Activated naive CD8-positive, alpha-beta T cell treated with anti-CD3 and anti-CD28 coated beads, Interleukin-2, amount 10 ng/mL, durations not matched to agents 7 days and 5 days (primary cell): ENCODE measurements at regions not wholly inside any gene's neighbourhood (a gene's known extent, or its start where the extent isn't known, plus 50 kb on each side); places are given as distances from the start of the nearest gene placed in this dataset.
"Not testable (repeated sequence)": the region's sequence is repeated elsewhere in the genome, so short reads cannot be mapped to it uniquely, and the experiment has no call there.

Experiments used
- ATAC-seq: fragments of 150-1000 bp; cut with Tn5 transposase; one replicate; pipeline ENCODE4 v1.10.0; 2021; ENCODE audit warnings: low read depth, moderate library complexity
- POLR2A ChIA-PET: fragments of 350-600 bp; sonication (Branson Sonifier 250); formaldehyde crosslinking; loops from one replicate; lab custom pipeline; 2021; ENCODE audit warnings: antibody characterized with exemption; lab: Charles Lee
- DNase-seq: peaks from one replicate; pipeline ENCODE4 v3.0.0; 2021
- H3K27ac Mint-ChIP-seq: one replicate; pipeline ENCODE4 v1.8.0; 2022; ENCODE audit warnings: mild to moderate bottlenecking, mixed read lengths
- H3K27me3 Mint-ChIP-seq: one replicate; pipeline ENCODE4 v1.8.0; 2022; ENCODE audit warnings: mild to moderate bottlenecking, moderate library complexity, mixed read lengths
- H3K36me3 Mint-ChIP-seq: one replicate; pipeline ENCODE4 v1.8.0; 2021; ENCODE audit warnings: mild to moderate bottlenecking, mixed read lengths
- H3K4me1 Mint-ChIP-seq: one replicate; pipeline ENCODE4 v1.8.0; 2021; ENCODE audit warnings: mixed read lengths
- H3K4me3 Mint-ChIP-seq: one replicate; pipeline ENCODE4 v1.8.0; 2022; ENCODE audit warnings: mild to moderate bottlenecking, moderate library complexity, mixed read lengths
- H3K9me3 Mint-ChIP-seq: one replicate; pipeline ENCODE4 v1.8.0; 2021; ENCODE audit warnings: mixed read lengths

- ATAC-seq, result no peak
- Mint-ChIP-seq H3K27me3 (no peaks in the 10 kb centered on the region), H3K4me3 (no peak overlapping the region), H3K36me3 (no peaks in the 10 kb centered on the region), H3K27ac (no peak overlapping the region), H3K4me1 (no peaks in the 10 kb centered on the region), H3K9me3 (peaks cover 5% of the 10 kb centered on the region)
- POLR2A ChIA-PET, result no interaction called here
- no peak for DNase-seq
Observed at GRCh38 chr7:81053623-81054022, 134.8 kb upstream of the SEMA3C start.

GRCh38 chr7:81051811-81052413 is 133.1 kb upstream of the SEMA3C start:
- no peak for ATAC-seq
- Mint-ChIP-seq H3K4me1 (no peaks in the 10 kb centered on the region), H3K36me3 (no peaks in the 10 kb centered on the region), H3K9me3 (peaks cover 5% of the 10 kb centered on the region), H3K4me3 (no peak overlapping the region), H3K27ac (no peak overlapping the region), H3K27me3 (no peaks in the 10 kb centered on the region)
- no peak for DNase-seq
- POLR2A ChIA-PET, result no interaction called here

- POLR2A ChIA-PET, result no interaction called here
- no peak for ATAC-seq
- no peaks in the 10 kb centered on the region for H3K36me3 Mint-ChIP-seq
- no peak for DNase-seq
- no peak overlapping the region for H3K4me3 Mint-ChIP-seq
- H3K9me3 Mint-ChIP-seq, result peaks cover 11% of the 10 kb centered on the region
- H3K4me1 Mint-ChIP-seq, result no peaks in the 10 kb centered on the region
- no peak overlapping the region for H3K27ac Mint-ChIP-seq
- no peaks in the 10 kb centered on the region for H3K27me3 Mint-ChIP-seq
Observed at GRCh38 chr7:81045491-81046030, 126.7 kb upstream of the SEMA3C start.

- H3K4me1 Mint-ChIP-seq, DNase-seq: not testable (repeated sequence)
Observed at GRCh38 chr7:81042646-81043045, 123.8 kb upstream of the SEMA3C start.

GRCh38 chr7:81040496-81040895 is 121.6 kb upstream of the SEMA3C start:
- POLR2A ChIA-PET, result no interaction called here
- ATAC-seq (no peak), DNase-seq (no peak)
- Mint-ChIP-seq H3K27me3 (no peaks in the 10 kb centered on the region), H3K4me1 (no peaks in the 10 kb centered on the region), H3K36me3 (no peaks in the 10 kb centered on the region), H3K9me3 (peaks cover 6% of the 10 kb centered on the region), H3K4me3 (no peak overlapping the region), H3K27ac (no peak overlapping the region)

More at GRCh38 chr7:81042646-81043045, 123.8 kb upstream of the SEMA3C start:
- H3K36me3 Mint-ChIP-seq, POLR2A ChIA-PET, H3K27me3 Mint-ChIP-seq, H3K27ac Mint-ChIP-seq, ATAC-seq, H3K4me3 Mint-ChIP-seq: not testable (repeated sequence)
- H3K9me3 Mint-ChIP-seq, result peaks cover 11% of the 10 kb centered on the region

GRCh38 chr7:81036871-81037270 is 118.0 kb upstream of the SEMA3C start:
- ATAC-seq (no peak), DNase-seq (no peak)
- no peaks in the 10 kb centered on the region for H3K27me3 Mint-ChIP-seq
- H3K4me3 Mint-ChIP-seq, result no peak overlapping the region
- H3K9me3 Mint-ChIP-seq, result peaks cover 3% of the 10 kb centered on the region
- no peaks in the 10 kb centered on the region for H3K36me3 Mint-ChIP-seq
- no peaks in the 10 kb centered on the region for H3K4me1 Mint-ChIP-seq
- POLR2A ChIA-PET, result no interaction called here
- no peak overlapping the region for H3K27ac Mint-ChIP-seq

- no peak for DNase-seq
- Mint-ChIP-seq H3K9me3 (no peaks in the 10 kb centered on the region), H3K4me1 (no peaks in the 10 kb centered on the region), H3K27ac (no peak overlapping the region), H3K36me3 (no peaks in the 10 kb centered on the region), H3K27me3 (no peaks in the 10 kb centered on the region), H3K4me3 (no peak overlapping the region)
- POLR2A ChIA-PET, result no interaction called here
- ATAC-seq, result no peak
Observed at GRCh38 chr7:81036057-81036456, 117.2 kb upstream of the SEMA3C start.

- Mint-ChIP-seq H3K27ac (no peak overlapping the region), H3K9me3 (no peaks in the 10 kb centered on the region), H3K4me3 (no peak overlapping the region), H3K36me3 (no peaks in the 10 kb centered on the region), H3K4me1 (no peaks in the 10 kb centered on the region), H3K27me3 (no peaks in the 10 kb centered on the region)
- ATAC-seq, result no peak
- DNase-seq, result no peak
- POLR2A ChIA-PET, result no interaction called here
Observed at GRCh38 chr7:81031996-81032395, 113.1 kb upstream of the SEMA3C start.

- Mint-ChIP-seq H3K36me3 (no peaks in the 10 kb centered on the region), H3K4me1 (no peaks in the 10 kb centered on the region), H3K27ac (no peak overlapping the region), H3K27me3 (no peaks in the 10 kb centered on the region), H3K4me3 (no peak overlapping the region), H3K9me3 (no peaks in the 10 kb centered on the region)
- DNase-seq (no peak), ATAC-seq (no peak)
- POLR2A ChIA-PET, result no interaction called here
Observed at GRCh38 chr7:81031243-81031642, 112.4 kb upstream of the SEMA3C start.

GRCh38 chr7:81030472-81030871 is 111.6 kb upstream of the SEMA3C start:
- no peaks in the 10 kb centered on the region for H3K9me3 Mint-ChIP-seq
- ATAC-seq, result no peak
- no peak overlapping the region for H3K27ac Mint-ChIP-seq
- H3K4me3 Mint-ChIP-seq, result no peak overlapping the region
- H3K4me1 Mint-ChIP-seq, result no peaks in the 10 kb centered on the region
- no peaks in the 10 kb centered on the region for H3K27me3 Mint-ChIP-seq
- POLR2A ChIA-PET, result no interaction called here
- no peak for DNase-seq
- no peaks in the 10 kb centered on the region for H3K36me3 Mint-ChIP-seq

GRCh38 chr7:81029511-81029910 is 110.7 kb upstream of the SEMA3C start:
- H3K9me3 Mint-ChIP-seq, result no peaks in the 10 kb centered on the region
- H3K27me3 Mint-ChIP-seq, result no peaks in the 10 kb centered on the region
- H3K27ac Mint-ChIP-seq, result no peak overlapping the region
- H3K36me3 Mint-ChIP-seq, result no peaks in the 10 kb centered on the region
- H3K4me3 Mint-ChIP-seq, result no peak overlapping the region
- POLR2A ChIA-PET, result no interaction called here
- DNase-seq (no peak), ATAC-seq (no peak)
- H3K4me1 Mint-ChIP-seq, result no peaks in the 10 kb centered on the region

- Mint-ChIP-seq H3K27me3 (no peaks in the 10 kb centered on the region), H3K27ac (no peak overlapping the region), H3K36me3 (no peaks in the 10 kb centered on the region), H3K4me1 (no peaks in the 10 kb centered on the region), H3K9me3 (no peaks in the 10 kb centered on the region), H3K4me3 (no peak overlapping the region)
- POLR2A ChIA-PET, result no interaction called here
- no peak for DNase-seq
- ATAC-seq, result no peak
Observed at GRCh38 chr7:81025360-81025759, 106.5 kb upstream of the SEMA3C start.

GRCh38 chr7:81014908-81015307 is 96.1 kb upstream of the SEMA3C start:
- ATAC-seq, result no peak
- POLR2A ChIA-PET, result no interaction called here

GRCh38 chr7:81014266-81014665 is 95.4 kb upstream of the SEMA3C start:
- Mint-ChIP-seq H3K9me3 (peaks cover 6% of the 10 kb centered on the region), H3K4me3 (no peak overlapping the region), H3K27ac (no peak overlapping the region), H3K27me3 (no peaks in the 10 kb centered on the region), H3K36me3 (no peaks in the 10 kb centered on the region), H3K4me1 (no peaks in the 10 kb centered on the region)
- POLR2A ChIA-PET, result no interaction called here
- DNase-seq (no peak), ATAC-seq (no peak)

More at GRCh38 chr7:81014908-81015307, 96.1 kb upstream of the SEMA3C start:
- Mint-ChIP-seq H3K27ac (no peak overlapping the region), H3K4me1 (no peaks in the 10 kb centered on the region), H3K9me3 (peaks cover 6% of the 10 kb centered on the region), H3K36me3 (no peaks in the 10 kb centered on the region), H3K4me3 (no peak overlapping the region), H3K27me3 (no peaks in the 10 kb centered on the region)
- no peak for DNase-seq
